KBM-7 (cell line): ENCODE measurements at regions not wholly inside any gene's neighbourhood (a gene's known extent, or its start where the extent isn't known, plus 50 kb on each side); places are given as distances from the start of the nearest gene placed in this dataset.
A peak's percentile ranks its signal among the peaks of the same experiment; 100 is the strongest.

ENCODE experiments used
- DNase-seq: peaks from one replicate; pipeline ENCODE4 v3.0.0-alpha.2; 2015
- in situ Hi-C: fragments of 300-500 bp; cut with MboI; formaldehyde crosslinking; loops from 2 replicates; pipeline ENCODE4 v1.14.3; 2020; ENCODE audit warnings: low sequenced_read_pairs, low pct_unique_long_range_greater_than_20kb, mixed read lengths

DNA sequence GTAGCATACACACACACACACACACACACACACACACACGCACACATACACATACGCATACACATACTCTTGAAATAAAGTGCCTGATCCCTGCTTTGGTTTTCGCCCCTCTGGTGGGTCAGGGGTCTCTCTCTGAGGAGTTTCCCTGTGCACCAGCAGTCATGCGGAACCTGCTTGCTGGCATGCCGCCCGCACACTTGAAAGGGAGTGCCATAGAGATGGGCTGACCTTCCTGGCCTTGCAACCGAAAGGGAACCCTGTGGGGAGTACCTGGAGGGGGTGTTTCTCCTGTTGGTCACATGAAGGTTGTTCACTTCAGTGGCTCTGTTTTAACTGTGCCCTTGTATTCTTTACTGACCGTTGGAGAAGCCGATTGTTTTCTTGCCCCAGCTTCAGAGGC, 752.3 kb downstream of the NR2F2 start:
- in situ Hi-C loops, result no loop called here
- no peak for DNase-seq

DNA sequence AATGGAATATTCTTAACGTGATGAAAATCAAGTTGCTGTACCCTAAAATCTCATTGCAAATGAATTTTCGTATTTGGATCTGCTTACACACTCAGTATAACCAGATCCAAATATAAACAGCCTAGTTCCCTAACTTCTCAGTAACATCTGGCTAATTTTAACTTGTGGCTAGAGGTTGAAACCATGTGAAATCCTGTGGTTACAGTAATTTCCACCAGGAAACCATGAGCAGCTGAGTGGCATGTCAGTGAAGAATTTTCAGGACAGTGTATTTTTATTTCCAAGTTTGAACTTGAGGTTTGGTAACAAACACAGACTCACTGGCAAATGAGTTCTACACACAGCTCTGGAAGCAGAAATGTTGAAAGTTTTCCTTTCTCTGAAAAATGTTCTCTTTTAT, 754.1 kb downstream of the NR2F2 start:
- in situ Hi-C loops, result no loop called here
- peak; percentile 46 for DNase-seq

DNA sequence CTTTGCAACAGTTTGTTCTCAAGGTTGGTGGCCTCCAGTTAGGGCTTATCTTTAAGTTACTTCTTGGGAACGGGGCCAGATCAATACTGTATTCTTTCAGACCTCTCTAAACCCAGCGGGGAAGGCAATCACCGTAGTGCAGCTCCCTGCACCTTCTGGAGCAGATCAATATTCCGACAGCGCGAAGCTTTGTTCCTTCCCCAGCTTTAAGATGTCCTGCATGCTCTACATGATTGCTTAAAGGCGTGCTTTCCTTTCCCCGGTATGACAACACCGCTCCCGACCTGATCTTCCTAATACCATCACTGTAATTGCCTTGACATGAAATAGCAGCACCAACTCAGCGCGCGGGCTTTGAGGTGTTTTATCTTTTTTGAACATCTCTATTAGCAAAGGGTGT, 755.2 kb downstream of the NR2F2 start:
- no peak for DNase-seq
- in situ Hi-C loops, result no loop called here

DNA sequence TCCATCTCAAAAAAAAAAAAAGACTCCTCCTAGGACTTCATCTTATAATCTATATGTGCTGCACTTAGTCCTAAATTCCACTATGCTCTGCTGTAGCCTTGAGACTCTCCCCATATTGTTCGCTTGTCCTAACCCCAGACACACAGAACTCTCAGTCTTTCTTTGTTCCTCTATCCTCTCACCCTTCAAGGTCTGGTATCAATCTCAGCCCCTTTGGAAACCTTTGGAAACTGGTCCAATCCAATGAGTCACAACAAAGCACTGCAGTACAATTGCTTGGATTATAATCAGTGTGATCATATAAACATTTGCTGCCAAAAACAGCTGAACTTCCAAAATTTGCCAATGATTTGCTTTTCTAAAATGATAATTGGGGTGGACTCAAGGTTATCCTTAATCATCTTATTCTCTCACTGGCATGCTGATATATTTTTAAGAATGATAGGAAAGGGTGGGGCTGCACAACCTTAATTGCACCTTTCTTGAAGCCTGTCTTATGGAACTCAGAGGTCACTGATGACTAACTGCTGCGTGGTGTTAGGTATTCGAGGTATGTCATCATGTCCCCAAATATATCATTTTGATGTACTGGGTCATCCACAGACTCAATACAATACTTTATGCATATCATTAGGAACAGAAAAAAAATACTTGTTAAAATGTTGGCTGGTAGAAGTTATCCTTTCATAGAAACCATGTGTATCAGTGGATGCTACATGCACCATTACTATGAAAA, 756.7 kb downstream of the NR2F2 start:
- DNase-seq, result no peak
- in situ Hi-C loops, result no loop called here

GRCh38 chr15:97091093-97091492, 760.6 kb downstream of the NR2F2 start:
- in situ Hi-C loops, result no loop called here
- no peak for DNase-seq

GRCh38 chr15:97092656-97093055, 762.2 kb downstream of the NR2F2 start:
- DNase-seq, result no peak
- in situ Hi-C loops, result no loop called here

- in situ Hi-C loops, result no loop called here
- DNase-seq, result no peak
These were observed 765.9 kb downstream of the NR2F2 start for GRCh38 chr15:97096303-97096835.

GRCh38 chr15:97099040-97099439, 768.5 kb downstream of the NR2F2 start:
- in situ Hi-C loops, result no loop called here
- no peak for DNase-seq

- no peak for DNase-seq
- in situ Hi-C loops, result no loop called here
These were observed 771.1 kb downstream of the NR2F2 start for GRCh38 chr15:97101572-97101971.

GRCh38 chr15:97114900-97115760, 784.6 kb downstream of the NR2F2 start:
- in situ Hi-C loops, result no loop called here
- no peak for DNase-seq

DNA sequence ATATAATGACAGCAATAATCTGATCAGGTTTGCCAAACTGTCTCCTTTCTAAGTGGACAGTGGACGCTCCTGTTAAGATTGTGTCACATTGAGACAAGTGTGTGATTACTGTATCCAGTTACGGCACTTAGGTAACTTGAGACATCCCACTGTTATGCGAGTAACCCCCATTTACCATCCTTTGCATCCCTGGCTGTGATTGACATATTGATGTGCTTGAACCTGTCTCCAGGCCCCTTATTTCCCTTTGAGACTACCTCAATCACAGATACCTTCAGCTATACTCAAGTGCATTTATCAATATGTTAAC, 785.2 kb downstream of the NR2F2 start:
- no peak for DNase-seq
- in situ Hi-C loops, result no loop called here

GRCh38 chr15:97124790-97125189, 794.3 kb downstream of the NR2F2 start:
- in situ Hi-C loops, result no loop called here
- DNase-seq, result no peak

DNA sequence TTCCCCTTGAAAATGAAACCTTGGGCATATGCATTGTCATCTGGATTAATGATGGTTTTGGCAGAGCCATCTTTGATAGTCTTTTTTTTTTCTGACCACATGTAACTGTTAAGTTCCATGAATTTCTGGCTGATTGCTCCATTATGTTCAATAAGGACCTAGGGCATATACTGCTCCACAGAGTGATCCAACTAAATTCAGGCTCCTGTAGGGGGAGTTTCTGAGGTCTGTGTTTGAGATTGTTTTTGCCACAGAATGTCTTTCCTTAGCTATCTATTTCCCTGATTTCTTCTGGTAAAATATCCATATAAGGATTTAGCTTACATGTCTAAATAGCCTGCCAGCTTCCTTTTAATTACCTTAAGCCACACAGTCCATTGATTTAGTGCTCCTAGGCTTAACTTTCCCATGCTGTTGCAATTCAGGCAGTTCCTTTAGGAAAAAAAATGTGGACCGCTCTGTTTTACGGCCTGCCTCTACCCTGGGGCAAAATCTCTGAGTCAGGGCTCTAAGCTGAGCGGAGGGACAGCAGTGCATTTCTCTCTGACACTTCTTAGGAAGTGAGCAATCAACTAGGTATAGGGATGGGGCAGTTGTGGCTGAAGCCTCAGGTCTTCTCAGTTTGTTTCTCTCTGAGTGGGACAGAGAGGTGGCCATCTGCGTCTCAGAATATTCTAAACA, 796.2 kb downstream of the NR2F2 start:
- no peak for DNase-seq
- in situ Hi-C loops, result no loop called here

DNA sequence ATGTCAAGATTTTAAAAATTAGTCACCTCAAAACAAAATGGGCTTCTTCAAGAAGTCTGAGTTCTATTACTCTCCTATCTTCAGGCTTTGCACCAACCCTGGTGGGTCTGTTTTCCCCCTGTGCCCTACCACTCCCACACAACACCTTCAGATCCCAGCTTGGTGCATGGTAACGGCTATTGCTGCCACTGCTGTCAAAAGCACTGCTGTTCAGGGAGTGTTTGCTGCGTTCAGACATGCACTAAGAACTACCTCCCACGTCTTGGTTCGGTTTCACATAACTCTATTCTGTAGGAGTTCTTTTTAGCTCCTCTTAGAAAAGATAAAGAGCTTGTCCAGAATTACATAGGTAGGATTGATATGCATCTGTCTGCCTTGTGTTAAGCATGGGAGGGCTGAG, 799.2 kb downstream of the NR2F2 start:
- no peak for DNase-seq
- in situ Hi-C loops, result no loop called here

GRCh38 chr15:97140216-97140615, 809.7 kb downstream of the NR2F2 start:
- DNase-seq, result no peak

DNA sequence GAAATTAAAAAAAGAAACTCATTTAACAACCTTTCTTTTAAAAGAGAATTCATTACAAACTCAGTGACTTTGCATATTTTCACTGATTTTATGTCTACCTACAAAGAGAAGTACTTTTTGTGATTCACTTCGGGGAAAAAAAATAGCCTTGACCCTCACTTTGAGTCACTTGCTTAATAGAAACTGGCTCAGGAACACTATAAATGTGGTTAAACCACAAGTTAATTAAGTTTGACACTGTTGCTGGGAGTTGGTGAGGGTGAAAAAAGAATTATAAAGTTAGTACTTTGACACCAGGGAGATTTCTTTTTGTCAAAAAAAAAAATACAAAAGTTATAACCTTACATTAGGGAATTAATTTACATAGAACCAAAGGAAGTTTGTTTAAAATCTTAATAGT, 810.9 kb downstream of the NR2F2 start:
- no peak for DNase-seq
- in situ Hi-C loops, result no loop called here

More at GRCh38 chr15:97140216-97140615, 809.7 kb downstream of the NR2F2 start:
- in situ Hi-C loops, result no loop called here

DNA sequence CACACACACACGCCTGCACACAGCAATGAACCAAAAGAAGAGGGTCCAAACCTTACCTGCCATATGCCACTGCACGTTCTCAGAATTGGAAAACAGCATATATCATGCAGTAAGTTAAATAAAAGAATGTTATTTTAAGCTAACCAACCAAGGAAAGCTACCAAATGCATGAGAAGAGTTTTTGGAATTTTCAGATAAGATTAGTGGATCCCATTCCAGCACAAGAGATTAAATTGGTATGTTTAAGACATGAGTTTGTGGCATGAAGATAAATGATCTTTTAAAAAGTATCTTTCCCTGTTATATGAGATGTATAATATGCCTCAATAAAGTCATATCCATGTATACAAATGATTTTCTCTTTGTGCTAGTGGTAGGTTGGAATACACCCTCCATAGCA, 811.4 kb downstream of the NR2F2 start:
- no peak for DNase-seq
- in situ Hi-C loops, result no loop called here

DNA sequence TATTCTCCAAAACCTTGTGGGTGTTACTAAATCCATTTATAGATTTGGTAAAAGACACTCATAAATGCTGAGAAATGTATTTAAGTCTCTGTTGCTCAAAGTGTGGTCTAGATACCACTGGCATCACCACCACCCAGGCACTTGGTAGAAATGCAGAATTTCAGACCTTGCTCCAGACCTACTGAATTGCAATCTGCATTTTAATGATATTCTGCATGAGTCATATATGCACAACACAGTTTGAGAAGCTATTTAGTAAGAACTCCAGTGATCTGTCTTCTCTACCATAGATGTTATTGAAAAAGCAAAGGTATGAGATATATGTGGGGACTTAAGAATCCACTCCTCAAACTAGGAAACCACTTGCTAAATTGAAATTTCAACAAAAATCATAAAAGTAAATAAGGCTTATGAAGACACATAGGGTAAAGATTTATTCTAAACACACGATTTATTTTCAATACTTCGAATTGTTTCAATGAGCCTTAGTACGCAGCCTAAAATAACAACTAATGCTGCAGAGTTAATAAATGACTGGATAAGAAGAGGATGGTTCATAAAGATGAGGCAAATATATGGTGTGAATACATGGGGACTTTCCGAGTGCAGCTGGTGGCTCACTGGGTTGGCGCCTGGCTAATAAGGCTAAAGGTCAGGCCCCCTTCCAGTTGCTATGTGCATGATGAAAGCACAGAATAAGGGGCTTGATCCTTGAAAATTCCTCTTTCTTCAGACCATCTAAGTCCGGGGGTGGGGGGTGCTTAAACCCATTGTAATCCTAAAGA, 813.3 kb downstream of the NR2F2 start:
- in situ Hi-C loops, result no loop called here
- DNase-seq, result no peak

DNA sequence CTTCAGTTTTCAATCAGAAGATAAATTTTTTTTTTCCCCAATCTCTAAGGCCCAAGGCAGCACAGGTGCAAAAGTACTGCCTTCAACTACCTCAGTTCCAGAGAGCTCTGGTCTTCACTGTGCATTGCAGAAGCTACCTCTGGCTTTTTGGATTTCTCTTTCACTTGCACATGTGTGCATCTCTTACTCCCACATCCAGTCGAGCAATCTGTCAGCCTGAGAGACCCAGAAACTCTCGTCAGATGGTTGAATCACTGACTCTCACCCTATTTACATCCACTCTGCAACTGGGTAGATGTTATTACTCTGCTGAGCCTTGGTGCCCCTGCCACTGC, 813.8 kb downstream of the NR2F2 start:
- no peak for DNase-seq
- in situ Hi-C loops, result no loop called here
